Activated T-cell treated with anti-CD3 and anti-CD28 coated beads for 48 hours (primary cell): ENCODE measurements at regions not wholly inside any gene's neighbourhood (a gene's known extent, or its start where the extent isn't known, plus 50 kb on each side); places are given as distances from the start of the nearest gene placed in this dataset.
"Not testable (repeated sequence)": the region's sequence is repeated elsewhere in the genome, so short reads cannot be mapped to it uniquely, and the experiment has no call there.

Experiments
- DNase-seq: peaks from one replicate; pipeline ENCODE4 v3.0.0-alpha.2; 2020; ENCODE audit warnings: low read depth

- no peak for DNase-seq
These were observed 463.4 kb upstream of the NDN start for GRCh38 chr15:24150542-24150941.

- not testable (repeated sequence) for DNase-seq
These were observed 471.2 kb upstream of the NDN start for GRCh38 chr15:24158306-24158705.

GRCh38 chr15:24165512-24165911, 478.4 kb upstream of the NDN start:
- not testable (repeated sequence) for DNase-seq

- DNase-seq: not testable (repeated sequence)
These were observed 473.3 kb upstream of the NPAP1 start for GRCh38 chr15:24202297-24202696.

GRCh38 chr15:24211742-24212476, 463.7 kb upstream of the NPAP1 start:
- DNase-seq: not testable (repeated sequence)

GRCh38 chr15:24223739-24224138, 451.8 kb upstream of the NPAP1 start:
- no peak for DNase-seq

- no peak for DNase-seq
These were observed 451.4 kb upstream of the NPAP1 start for GRCh38 chr15:24224161-24224560.

- not testable (repeated sequence) for DNase-seq
These were observed 446.7 kb upstream of the NPAP1 start for GRCh38 chr15:24228922-24229321.

- DNase-seq: not testable (repeated sequence)
These were observed 442.4 kb upstream of the NPAP1 start for GRCh38 chr15:24233134-24233533.

- not testable (repeated sequence) for DNase-seq
These were observed 435.0 kb upstream of the NPAP1 start for GRCh38 chr15:24240580-24240979.

GRCh38 chr15:24259106-24259505, 416.5 kb upstream of the NPAP1 start:
- DNase-seq: not testable (repeated sequence)

GRCh38 chr15:24260407-24260806, 415.2 kb upstream of the NPAP1 start:
- DNase-seq: not testable (repeated sequence)

GRCh38 chr15:24260854-24261253, 414.7 kb upstream of the NPAP1 start:
- not testable (repeated sequence) for DNase-seq

- not testable (repeated sequence) for DNase-seq
These were observed 406.9 kb upstream of the NPAP1 start for GRCh38 chr15:24268536-24269165.

- DNase-seq: no peak
These were observed 406.4 kb upstream of the NPAP1 start for GRCh38 chr15:24269166-24269571.

- no peak for DNase-seq
These were observed 405.7 kb upstream of the NPAP1 start for GRCh38 chr15:24269923-24270322.

GRCh38 chr15:24271496-24272244, 403.9 kb upstream of the NPAP1 start:
- DNase-seq: not testable (repeated sequence)

- no peak for DNase-seq
These were observed 382.7 kb upstream of the NPAP1 start for GRCh38 chr15:24292837-24293236.

- not testable (repeated sequence) for DNase-seq
These were observed 374.7 kb upstream of the NPAP1 start for GRCh38 chr15:24300804-24301368.

GRCh38 chr15:24301999-24302398, 373.6 kb upstream of the NPAP1 start:
- DNase-seq: not testable (repeated sequence)

- DNase-seq: not testable (repeated sequence)
These were observed 370.8 kb upstream of the NPAP1 start for GRCh38 chr15:24304747-24305146.

- DNase-seq: not testable (repeated sequence)
These were observed 369.9 kb upstream of the NPAP1 start for GRCh38 chr15:24305643-24306042.
